HepG2 (cell line): ENCODE measurements at regions not wholly inside any gene's neighbourhood (a gene's known extent, or its start where the extent isn't known, plus 50 kb on each side); places are given as distances from the start of the nearest gene placed in this dataset.
A peak's percentile ranks its signal among the peaks of the same experiment; 100 is the strongest.

Source experiments
- ATAC-seq: fragments of 200-7000 bp; cut with Tn5 transposase; 3 replicates; pipeline ENCODE4 v1.9.1; 2020; ENCODE audit warnings: mild to moderate bottlenecking, moderate library complexity
- BruUV-seq: library from RNA; stranded (reverse); fragments of 400-500 nt; replicated peaks from 2 replicates; lab custom pipeline; 2021; lab: Mats Ljungman, UMichigan
- CTCF ChIA-PET: fragments of 300-600 bp; formaldehyde crosslinking; extraction: SDS; loops from one replicate; lab custom pipeline; 2021; ENCODE audit warnings: low total read pairs, inconsistent platforms, low intra/inter-chr PET ratio; lab: Yijun Ruan, JAX
- POLR2A ChIA-PET: fragments of 350-600 bp; sonication (Branson Sonifier 250); formaldehyde crosslinking; loops from one replicate; lab custom pipeline; 2020; ENCODE audit warnings: antibody characterized with exemption, inconsistent platforms; lab: Yijun Ruan, JAX
- DNase-seq: peaks from one replicate; pipeline ENCODE4 v3.0.0-alpha.2; 2015; ENCODE audit warnings: low spot score
- FAIRE-seq: peaks from 3 replicates; lab custom pipeline; 2011; peaks lifted over from hg19 to GRCh38; lab: Jason Lieb, UNC
- H2AFZ ChIP-seq: one replicate; pipeline ENCODE4 v1.6.1; 2011; ENCODE audit warnings: low read length, inconsistent platforms
- H3K27ac ChIP-seq: fragments of 300-600 bp; 3 replicates; pipeline ENCODE4 v1.8.0; 2011; ENCODE audit warnings: mixed run types, mild to moderate bottlenecking, mixed read lengths, low read length, inconsistent platforms; ENCODE audit not compliant: insufficient read depth; ENCODE audit errors: extremely low read length
- H3K27me3 ChIP-seq, 2 experiments: fragments of 200-600 bp in 1 of 2; 2 replicates in 1 of 2; 3 replicates in 1 of 2; pipeline versions ENCODE4 v1.6.0 to v1.8.0; 2011; ENCODE audit warnings: low read length in 2 of 2, mild to moderate bottlenecking in 2 of 2, moderate library complexity in 2 of 2, inconsistent platforms in 1 of 2; ENCODE audit not compliant: insufficient read depth in 2 of 2, control insufficient read depth in 1 of 2
- H3K36me3 ChIP-seq, 2 experiments: fragments of 200-600 bp in 1 of 2; replicated peaks in 1 of 2; 2 replicates in 1 of 2; 3 replicates in 1 of 2; pipeline versions ENCODE4 v1.5.1 to v1.8.0; 2011; ENCODE audit warnings: low read length in 2 of 2, inconsistent platforms in 1 of 2; ENCODE audit not compliant: insufficient read depth in 2 of 2, control insufficient read depth in 1 of 2
- H3K4me1 ChIP-seq: 2 replicates; pipeline ENCODE4 v1.5.1; 2012; ENCODE audit warnings: low read length, inconsistent platforms; ENCODE audit not compliant: insufficient read depth
- H3K4me2 ChIP-seq: 2 replicates; pipeline ENCODE4 v1.6.0; 2011; ENCODE audit warnings: low read depth, low read length, inconsistent platforms
- H3K4me3 ChIP-seq, 3 experiments: fragments of 200-600 bp in 1 of 3; sonication (generic), shearing (Covaris generic) in 1 of 3; replicated peaks in 1 of 3; 2 replicates each; pipeline ENCODE4 v1.5.1; 2011 to 2016; ENCODE audit warnings: low read length in 3 of 3, inconsistent platforms in 2 of 3, low read depth in 2 of 3, mild to moderate bottlenecking in 2 of 3, control low read depth in 1 of 3, mixed read lengths in 1 of 3; ENCODE audit not compliant: insufficient read depth in 1 of 3
- H3K79me2 ChIP-seq: one replicate; pipeline ENCODE4 v1.6.1; 2011; ENCODE audit warnings: low read length, inconsistent platforms; ENCODE audit not compliant: insufficient read depth
- H3K9ac ChIP-seq: 2 replicates; pipeline ENCODE4 v1.6.0; 2011; ENCODE audit warnings: mild to moderate bottlenecking, low read depth, low read length, inconsistent platforms; ENCODE audit not compliant: insufficient read depth
- H3K9me3 ChIP-seq: 2 replicates; pipeline ENCODE4 v1.5.1; 2012; ENCODE audit warnings: mild to moderate bottlenecking, low read length
- H4K20me1 ChIP-seq: 2 replicates; pipeline ENCODE4 v1.6.0; 2011; ENCODE audit warnings: inconsistent platforms, mild to moderate bottlenecking, low read length, moderate library complexity; ENCODE audit not compliant: insufficient read depth
- DNMT1 ChIP-seq: sonication (generic); formaldehyde crosslinking; IDR thresholded peaks from 2 replicates; pipeline ENCODE4 v1.5.1; 2020; ENCODE audit warnings: mild to moderate bottlenecking, missing genetic modification reagents
- HIVEP1 ChIP-seq: sonication (generic); formaldehyde crosslinking; IDR thresholded peaks from 2 replicates; pipeline ENCODE4 v1.4.0; 2020; ENCODE audit warnings: mild to moderate bottlenecking, missing genetic modification reagents
- HMG20A ChIP-seq: IDR thresholded peaks from 2 replicates; pipeline ENCODE4 v1.6.1; 2016; ENCODE audit warnings: borderline replicate concordance
- MXD4 ChIP-seq: IDR thresholded peaks from 2 replicates; pipeline ENCODE4 v1.6.1; 2016; ENCODE audit warnings: mild to moderate bottlenecking, missing biosample characterization, missing genetic modification reagents
- NAIF1 ChIP-seq: sonication (generic); formaldehyde crosslinking; IDR thresholded peaks from 2 replicates; pipeline ENCODE4 v1.5.0; 2020; ENCODE audit warnings: mild to moderate bottlenecking, missing genetic modification reagents, borderline replicate concordance
- NBN ChIP-seq: fragments of 450-650 bp; conservative IDR thresholded peaks from 2 replicates; pipeline ENCODE4 v1.6.1; 2017
- NCOA2 ChIP-seq: sonication (generic); formaldehyde crosslinking; IDR thresholded peaks from 2 replicates; pipeline ENCODE4 v1.8.0; 2022; ENCODE audit warnings: inconsistent platforms
- NFKB2 ChIP-seq: sonication (generic); formaldehyde crosslinking; IDR thresholded peaks from 2 replicates; pipeline ENCODE4 v1.4.0; 2020; ENCODE audit warnings: missing genetic modification reagents, borderline replicate concordance
- NR2F6 ChIP-seq, 2 experiments: IDR thresholded peaks; 2 replicates each; pipeline ENCODE4 v1.6.1; 2016; ENCODE audit warnings: antibody characterized with exemption in 1 of 2, mild to moderate bottlenecking in 1 of 2
- SKI ChIP-seq: fragments of 450-650 bp; IDR thresholded peaks from one replicate; pipeline ENCODE4 v1.6.1; 2018; ENCODE audit warnings: mild to moderate bottlenecking; ENCODE audit not compliant: partially characterized antibody
- SOX13 ChIP-seq, 3 experiments: fragments of 450-650 bp in 1 of 3; sonication (generic) in 1 of 3; formaldehyde crosslinking in 1 of 3; IDR thresholded peaks in 2 of 3; conservative IDR thresholded peaks in 1 of 3; 2 replicates each; pipeline versions ENCODE4 v1.5.0 to v1.6.1; 2016 to 2020; ENCODE audit warnings: antibody characterized with exemption in 1 of 3, mild to moderate bottlenecking in 1 of 3, missing compliant biosample characterization in 1 of 3, missing genetic modification reagents in 1 of 3, moderate library complexity in 1 of 3
- SP1 ChIP-seq, 2 experiments: fragments of 450-650 bp in 1 of 2; sonication (generic) in 1 of 2; formaldehyde crosslinking in 1 of 2; IDR thresholded peaks; 2 replicates each; pipeline versions ENCODE4 v1.4.0 to v1.6.1; 2016 to 2020; ENCODE audit warnings: missing genetic modification reagents in 1 of 2
- SP5 ChIP-seq: IDR thresholded peaks from 2 replicates; pipeline ENCODE4 v1.6.1; 2016; ENCODE audit warnings: low read depth, borderline replicate concordance
- ZFAT ChIP-seq: sonication (generic); formaldehyde crosslinking; conservative IDR thresholded peaks from 2 replicates; pipeline ENCODE4 v1.8.1; 2023; ENCODE audit warnings: missing genetic modification reagents, inconsistent platforms
- ZFP36L1 ChIP-seq: sonication (generic); formaldehyde crosslinking; IDR thresholded peaks from 2 replicates; pipeline ENCODE4 v1.8.0; 2022; ENCODE audit warnings: mild to moderate bottlenecking, missing genetic modification reagents, moderate library complexity
- ZNF362 ChIP-seq: sonication (generic); formaldehyde crosslinking; IDR thresholded peaks from 2 replicates; pipeline ENCODE4 v1.4.0; 2020; ENCODE audit warnings: missing genetic modification reagents, mild to moderate bottlenecking, borderline replicate concordance
- ZNF512B ChIP-seq: sonication (generic); formaldehyde crosslinking; IDR thresholded peaks from 2 replicates; pipeline ENCODE4 v1.5.1; 2020; ENCODE audit warnings: missing genetic modification reagents, mild to moderate bottlenecking, borderline replicate concordance
- ZNF616 ChIP-seq: sonication (generic); formaldehyde crosslinking; IDR thresholded peaks from 2 replicates; pipeline ENCODE4 v1.5.0; 2020; ENCODE audit warnings: low read depth, mild to moderate bottlenecking, missing genetic modification reagents
- ZNF747 ChIP-seq: sonication (generic); formaldehyde crosslinking; IDR thresholded peaks from 2 replicates; pipeline ENCODE4 v1.8.1; 2023; ENCODE audit warnings: missing genetic modification reagents, mild to moderate bottlenecking, borderline replicate concordance
- WGBS: methylation state at CpG from one replicate; pipeline ENCODE4 v1.1.6; 2017; ENCODE audit warnings: low lambda C conversion rate; 5-methylcytosine and 5-hydroxymethylcytosine counted together
- in situ Hi-C: cut with HindIII; loops from 2 replicates; pipeline ENCODE4 v1.10.0; 2017; ENCODE audit warnings: low pct_unique_long_range_greater_than_20kb; ENCODE audit not compliant: extremely low pct_ligation_motif_present
- intact Hi-C: fragments of 100-400 bp; cut with micrococcal nuclease; formaldehyde crosslinking; loops from one replicate; pipeline ENCODE4 v1.10.0; 2022; ENCODE audit not compliant: unreplicated experiment

GRCh38 chr17:83161298-83162034 lies 82.1 kb downstream of the METRNL start:
- H3K4me2 ChIP-seq, result peak overlapping the region; percentile 46
- ChIA-PET CTCF (no interaction called here), POLR2A (interaction anchor here (2.1 kb wide), 1 partner anchor 10 kb away, joined by 20 read pairs; no protein-coding TSS in a partner anchor)
- H3K36me3 ChIP-seq, result no peaks in the 10 kb centered on the region
- in situ Hi-C loops, result no loop called here
- intact Hi-C loops, result no loop called here
- WGBS, result 44% methylated on average over 14 of the region's 14 CpGs
- ATAC-seq (peak; percentile 90), DNase-seq (peak; percentile 79), FAIRE-seq (no peak)
- H3K4me3 ChIP-seq, result no peak overlapping the region; a peak in 1 of 6 replicates
- no peaks in the 10 kb centered on the region for H3K79me2 ChIP-seq
- no peak overlapping the region for H2AFZ ChIP-seq
- H3K27ac ChIP-seq, result no peak overlapping the region
- no peaks in the 10 kb centered on the region for H3K9me3 ChIP-seq
- H3K27me3 ChIP-seq, result peaks cover 6 to 42% of the 10 kb centered on the region in 2 experiments; a peak in 3 of 5 replicates
- H4K20me1 ChIP-seq, result no peaks in the 10 kb centered on the region
- BruUV-seq, result no TSS peak
- H3K4me1 ChIP-seq, result peaks cover 18% of the 10 kb centered on the region
- H3K9ac ChIP-seq, result no peak overlapping the region
- no peak for TF ChIP-seq NFKB2 (CRISPR knock-in tag)
- no peak for TF ChIP-seq HMG20A (CRISPR knock-in tag)
- TF ChIP-seq SP5 (CRISPR knock-in tag), result no peak
- no peak for TF ChIP-seq ZNF362 (CRISPR knock-in tag)
- no peak for TF ChIP-seq SOX13 (IDR thresholded peaks at IDR 0.05)
- TF ChIP-seq SOX13 (CRISPR knock-in tag; conservative IDR thresholded peaks at IDR 0.05 in 1 of 2, IDR thresholded peaks at IDR 0.05 in 1 of 2), result peak in 1 of 2 experiments; percentile 61; a peak in 1 of 4 replicates
- TF ChIP-seq HIVEP1, result no peak
- TF ChIP-seq ZNF747 (CRISPR knock-in tag), result no peak
- no peak for TF ChIP-seq NAIF1 (CRISPR knock-in tag)
- TF ChIP-seq NBN, result no peak
- no peak for TF ChIP-seq NR2F6 (IDR thresholded peaks at IDR 0.05)
- TF ChIP-seq NR2F6 (CRISPR knock-in tag; IDR thresholded peaks at IDR 0.05), result no peak
- TF ChIP-seq MXD4 (CRISPR knock-in tag), result no peak
- TF ChIP-seq DNMT1 (CRISPR knock-in tag), result no peak
- TF ChIP-seq ZFAT (CRISPR knock-in tag), result no peak
- no peak for TF ChIP-seq ZNF616 (CRISPR knock-in tag)
- no peak for TF ChIP-seq ZFP36L1 (CRISPR knock-in tag)
- no peak for TF ChIP-seq ZNF512B (CRISPR knock-in tag)
- TF ChIP-seq SKI, result peak; percentile 46
- no peak for TF ChIP-seq SP1 (IDR thresholded peaks at IDR 0.05)
- TF ChIP-seq SP1 (CRISPR knock-in tag; IDR thresholded peaks at IDR 0.05), result no peak
- TF ChIP-seq NCOA2, result 0 out of 2 replicates have a peak, but pooled peaks have one; percentile 36
